HFFc6 (cell line): ENCODE measurements at regions not wholly inside any gene's neighbourhood (a gene's known extent, or its start where the extent isn't known, plus 50 kb on each side); places are given as distances from the start of the nearest gene placed in this dataset.

Experiments used
- DNase-seq: peaks from one replicate; pipeline ENCODE4 v3.0.0-alpha.2; 2018
- H3K27ac Mint-ChIP-seq: 2 replicates; pipeline ENCODE4 v1.8.0; 2020; ENCODE audit warnings: mild to moderate bottlenecking, mixed read lengths
- H3K27me3 Mint-ChIP-seq: 2 replicates; pipeline ENCODE4 v1.8.0; 2021; ENCODE audit warnings: mild to moderate bottlenecking, moderate library complexity, mixed read lengths; ENCODE audit not compliant: insufficient read depth
- H3K36me3 Mint-ChIP-seq: 2 replicates; pipeline ENCODE4 v1.8.0; 2021; ENCODE audit warnings: low read depth, mixed read lengths
- H3K4me1 Mint-ChIP-seq: 2 replicates; pipeline ENCODE4 v1.8.0; 2020; ENCODE audit warnings: low read depth, mixed read lengths
- H3K4me3 Mint-ChIP-seq: 2 replicates; pipeline ENCODE4 v1.8.0; 2020; ENCODE audit warnings: mild to moderate bottlenecking, moderate library complexity, mixed read lengths
- H3K9me3 Mint-ChIP-seq: 2 replicates; pipeline ENCODE4 v1.8.0; 2020; ENCODE audit warnings: mild to moderate bottlenecking, mixed read lengths
- TF ChIP-seq, protein P1 (sequence below): fragments of 200-600 bp; sonication (generic); IDR thresholded peaks from 2 replicates; pipeline ENCODE4 v1.5.0; 2021; ENCODE audit warnings: antibody characterized with exemption, mild to moderate bottlenecking

DNA sequence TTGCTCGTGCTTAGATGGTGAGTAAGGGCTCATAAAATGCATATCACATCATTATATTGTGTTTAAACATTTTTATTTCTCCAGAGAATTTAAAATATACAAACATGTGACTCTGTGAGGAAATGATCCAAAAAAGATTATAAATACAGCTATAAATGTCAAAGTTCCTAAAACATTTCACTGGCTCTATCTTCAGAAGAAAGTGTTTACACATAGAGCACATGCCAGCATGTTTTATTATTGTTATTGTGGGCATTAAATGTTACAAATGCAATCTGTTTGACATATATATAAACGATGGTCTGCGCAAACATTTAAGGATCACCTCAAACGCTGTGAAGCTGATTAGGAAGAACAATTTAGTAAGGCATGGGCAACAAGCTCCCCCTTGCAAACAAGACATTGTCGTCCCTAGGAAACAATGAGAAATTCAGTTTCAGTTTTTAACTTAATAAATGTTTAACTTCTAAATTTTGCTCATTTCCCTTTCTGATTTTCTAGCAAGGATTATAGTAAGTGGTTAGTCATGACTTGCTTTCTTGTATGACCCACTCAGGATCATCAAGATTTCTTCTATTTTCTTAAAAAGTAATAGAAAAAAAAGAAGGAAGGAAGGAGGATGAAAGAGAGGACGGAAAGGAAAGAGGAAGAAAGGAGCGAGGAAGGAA is 207.5 kb downstream of the SATB1 start:
- Mint-ChIP-seq H3K4me3 (peak overlapping the region; percentile 45; the same call in 1 of the 2 replicates), H3K4me1 (peaks cover 15% of the 10 kb centered on the region), H3K36me3 (no peaks in the 10 kb centered on the region), H3K27ac (no peak overlapping the region), H3K27me3 (no peaks in the 10 kb centered on the region; the same call in 1 of the 2 replicates), H3K9me3 (no peaks in the 10 kb centered on the region)
- DNase-seq: no peak
- TF ChIP-seq, protein P1, sequence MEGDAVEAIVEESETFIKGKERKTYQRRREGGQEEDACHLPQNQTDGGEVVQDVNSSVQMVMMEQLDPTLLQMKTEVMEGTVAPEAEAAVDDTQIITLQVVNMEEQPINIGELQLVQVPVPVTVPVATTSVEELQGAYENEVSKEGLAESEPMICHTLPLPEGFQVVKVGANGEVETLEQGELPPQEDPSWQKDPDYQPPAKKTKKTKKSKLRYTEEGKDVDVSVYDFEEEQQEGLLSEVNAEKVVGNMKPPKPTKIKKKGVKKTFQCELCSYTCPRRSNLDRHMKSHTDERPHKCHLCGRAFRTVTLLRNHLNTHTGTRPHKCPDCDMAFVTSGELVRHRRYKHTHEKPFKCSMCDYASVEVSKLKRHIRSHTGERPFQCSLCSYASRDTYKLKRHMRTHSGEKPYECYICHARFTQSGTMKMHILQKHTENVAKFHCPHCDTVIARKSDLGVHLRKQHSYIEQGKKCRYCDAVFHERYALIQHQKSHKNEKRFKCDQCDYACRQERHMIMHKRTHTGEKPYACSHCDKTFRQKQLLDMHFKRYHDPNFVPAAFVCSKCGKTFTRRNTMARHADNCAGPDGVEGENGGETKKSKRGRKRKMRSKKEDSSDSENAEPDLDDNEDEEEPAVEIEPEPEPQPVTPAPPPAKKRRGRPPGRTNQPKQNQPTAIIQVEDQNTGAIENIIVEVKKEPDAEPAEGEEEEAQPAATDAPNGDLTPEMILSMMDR: no peak

DNA sequence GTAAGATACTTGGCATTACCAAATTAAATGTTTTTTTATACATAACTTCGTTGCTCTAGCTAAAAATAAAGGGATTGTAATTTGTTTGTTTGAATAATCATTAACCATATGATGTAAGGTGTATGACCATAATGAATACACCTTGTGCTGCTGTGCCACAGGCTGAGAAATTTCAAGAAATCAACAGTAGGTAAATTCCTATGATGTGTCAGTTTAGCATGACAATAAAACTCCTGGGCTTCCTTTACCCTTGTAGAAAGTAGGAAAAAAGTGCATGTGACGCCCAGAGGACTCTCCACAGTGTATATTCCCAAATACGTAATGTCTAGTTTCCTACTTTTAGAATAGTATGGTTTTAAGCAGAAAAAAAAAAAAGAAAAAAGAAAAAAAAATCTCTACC is 208.1 kb downstream of the SATB1 start:
- H3K4me3 Mint-ChIP-seq: no peak overlapping the region
- H3K27me3 Mint-ChIP-seq: no peaks in the 10 kb centered on the region; the same call in 1 of the 2 replicates
- TF ChIP-seq, protein P1: no peak
- H3K36me3 Mint-ChIP-seq: no peaks in the 10 kb centered on the region
- H3K4me1 Mint-ChIP-seq: peaks cover 15% of the 10 kb centered on the region
- H3K27ac Mint-ChIP-seq: no peak overlapping the region
- no peaks in the 10 kb centered on the region for H3K9me3 Mint-ChIP-seq
- no peak for DNase-seq

DNA sequence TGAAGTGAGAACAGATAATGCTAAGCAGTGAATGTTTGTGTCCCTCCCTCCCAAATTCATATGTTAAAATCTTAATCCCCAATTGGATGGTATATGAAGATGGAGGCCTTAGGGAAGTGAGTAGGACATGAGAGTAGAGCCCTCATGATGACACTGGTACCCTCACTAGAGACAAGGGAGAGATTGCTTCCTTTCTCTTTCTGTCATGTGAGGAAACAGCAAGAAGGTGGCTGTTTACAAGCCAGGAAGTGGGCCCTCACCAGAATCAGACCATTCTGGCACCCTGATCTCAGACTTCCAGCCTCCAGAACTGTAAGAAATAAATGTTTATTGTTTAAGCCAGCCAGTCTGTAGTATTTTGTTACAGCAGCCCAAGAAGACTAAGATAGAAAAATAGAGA is 209.5 kb downstream of the SATB1 start:
- H3K4me1 Mint-ChIP-seq: peaks cover 15% of the 10 kb centered on the region
- TF ChIP-seq, protein P1: no peak
- no peak for DNase-seq
- H3K27ac Mint-ChIP-seq: no peak overlapping the region
- H3K27me3 Mint-ChIP-seq: no peaks in the 10 kb centered on the region; the same call in 1 of the 2 replicates
- H3K9me3 Mint-ChIP-seq: no peaks in the 10 kb centered on the region
- no peak overlapping the region for H3K4me3 Mint-ChIP-seq
- no peaks in the 10 kb centered on the region for H3K36me3 Mint-ChIP-seq

DNA sequence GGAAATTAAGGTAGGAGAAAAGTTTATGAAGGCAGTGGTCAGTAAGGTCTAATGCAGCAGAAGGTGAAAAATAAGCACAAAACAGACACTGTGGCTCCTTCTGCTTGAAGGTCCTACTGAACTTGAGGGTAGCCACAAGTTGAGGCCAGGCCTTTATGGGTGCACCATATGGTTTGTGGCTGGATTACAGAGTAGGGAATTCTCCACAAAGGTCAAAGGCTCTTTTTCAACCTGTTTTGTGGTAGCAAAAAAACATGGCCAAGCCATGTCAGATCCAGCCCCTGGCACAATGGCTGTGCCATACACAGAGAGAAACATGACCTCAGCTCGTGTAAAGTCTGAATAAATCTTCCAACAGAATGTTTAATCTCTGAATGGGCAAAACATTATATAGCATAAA is 214.0 kb downstream of the SATB1 start:
- H3K27me3 Mint-ChIP-seq: peaks cover 1% of the 10 kb centered on the region; the same call in 1 of the 2 replicates
- no peaks in the 10 kb centered on the region for H3K4me1 Mint-ChIP-seq
- no peak overlapping the region for H3K4me3 Mint-ChIP-seq
- TF ChIP-seq, protein P1: no peak
- H3K9me3 Mint-ChIP-seq: no peaks in the 10 kb centered on the region
- H3K27ac Mint-ChIP-seq: no peak overlapping the region
- no peak for DNase-seq
- no peaks in the 10 kb centered on the region for H3K36me3 Mint-ChIP-seq

DNA sequence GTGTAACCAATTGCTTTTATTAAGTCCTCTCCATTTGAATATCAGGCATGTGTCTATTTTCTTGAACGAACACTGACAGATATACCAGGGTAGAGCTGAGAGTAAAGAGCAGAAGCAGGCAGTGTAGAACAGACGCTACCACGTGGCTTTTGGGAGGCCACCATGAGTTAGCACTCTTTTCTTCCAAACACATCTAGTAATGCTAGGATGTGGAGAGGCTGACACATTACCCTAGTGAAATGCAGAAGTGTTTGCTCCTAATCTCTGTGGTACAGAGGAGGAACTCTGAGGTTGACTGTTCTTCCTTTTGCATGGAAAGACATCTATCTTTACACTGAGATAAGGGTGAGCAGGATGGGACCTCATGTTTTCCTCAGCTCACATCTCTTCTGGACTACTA is 216.3 kb downstream of the SATB1 start:
- Mint-ChIP-seq H3K36me3 (no peaks in the 10 kb centered on the region), H3K27ac (no peak overlapping the region), H3K9me3 (no peaks in the 10 kb centered on the region), H3K27me3 (peaks cover 4% of the 10 kb centered on the region), H3K4me3 (no peak overlapping the region), H3K4me1 (no peaks in the 10 kb centered on the region; the same call in 1 of the 2 replicates)
- no peak for DNase-seq
- TF ChIP-seq, protein P1: no peak
